Activated CD4-positive, CD25-positive, alpha-beta regulatory T cell (primary cell): ENCODE measurements at regions not wholly inside any gene's neighbourhood (a gene's known extent, or its start where the extent isn't known, plus 50 kb on each side); places are given as distances from the start of the nearest gene placed in this dataset.

Source experiments
- DNase-seq, 4 experiments: peaks; one replicate each; lab custom pipeline; 2025; lab: John Stamatoyannopoulos, UW

- no peak for DNase-seq
Observed at GRCh38 chr2:47236503-47237215, 60.3 kb upstream of the CALM2 start.

- DNase-seq = no peak
Observed at GRCh38 chr2:47235132-47235531, 58.8 kb upstream of the CALM2 start.

GRCh38 chr2:47234456-47234855, 58.1 kb upstream of the CALM2 start:
- no peak for DNase-seq

GRCh38 chr2:47232738-47233415, 56.6 kb upstream of the CALM2 start:
- no peak for DNase-seq

- DNase-seq = no peak
Observed at GRCh38 chr2:47230418-47230817, 54.1 kb upstream of the CALM2 start.

GRCh38 chr2:47227532-47228279, 51.4 kb upstream of the CALM2 start:
- no peak for DNase-seq

- DNase-seq = no peak
Observed at GRCh38 chr2:47226923-47227220, 50.6 kb upstream of the CALM2 start.

GRCh38 chr2:47226132-47226922, 50.0 kb upstream of the CALM2 start:
- no peak for DNase-seq
